HepG2 (cell line): ENCODE measurements at regions not wholly inside any gene's neighbourhood (a gene's known extent, or its start where the extent isn't known, plus 50 kb on each side); places are given as distances from the start of the nearest gene placed in this dataset.
A peak's percentile ranks its signal among the peaks of the same experiment; 100 is the strongest.

Source experiments
- ARNT2 ChIP-seq: sonication (generic); formaldehyde crosslinking; IDR thresholded peaks from 2 replicates; pipeline ENCODE4 v1.8.0; 2022; ENCODE audit warnings: mild to moderate bottlenecking, low read depth, missing genetic modification reagents, moderate library complexity
- BCL6 ChIP-seq: IDR thresholded peaks from 2 replicates; pipeline ENCODE4 v1.6.1; 2016; ENCODE audit warnings: missing genetic modification reagents, missing compliant biosample characterization
- DMAP1 ChIP-seq: IDR thresholded peaks from 2 replicates; pipeline ENCODE4 v1.6.1; 2016
- FLYWCH1 ChIP-seq: sonication (generic); formaldehyde crosslinking; IDR thresholded peaks from 2 replicates; pipeline ENCODE4 v1.8.1; 2023; ENCODE audit warnings: mild to moderate bottlenecking, missing genetic modification reagents
- FOXA3 ChIP-seq: IDR thresholded peaks from 2 replicates; pipeline ENCODE4 v1.6.1; 2016; ENCODE audit warnings: missing genetic modification reagents, missing compliant biosample characterization
- HOXD1 ChIP-seq: sonication (generic); formaldehyde crosslinking; IDR thresholded peaks from 2 replicates; pipeline ENCODE4 v1.5.0; 2020; ENCODE audit warnings: missing genetic modification reagents
- IKZF5 ChIP-seq: IDR thresholded peaks from 2 replicates; pipeline ENCODE4 v1.6.1; 2018; ENCODE audit warnings: missing genetic modification reagents, mild to moderate bottlenecking, missing compliant biosample characterization
- KMT2B ChIP-seq: IDR thresholded peaks from 2 replicates; pipeline ENCODE4 v1.6.1; 2016; ENCODE audit warnings: missing genetic modification reagents, missing compliant biosample characterization
- LCORL ChIP-seq, 2 experiments: fragments of 450-650 bp in 1 of 2; sonication (generic) in 1 of 2; formaldehyde crosslinking in 1 of 2; IDR thresholded peaks; 2 replicates each; pipeline versions ENCODE4 v1.5.0 to v1.6.1; 2017 to 2020; ENCODE audit warnings: antibody characterized with exemption in 1 of 2, missing genetic modification reagents in 1 of 2
- MTA1 ChIP-seq: sonication (generic); formaldehyde crosslinking; IDR thresholded peaks from 2 replicates; pipeline ENCODE4 v1.4.0; 2020; ENCODE audit warnings: missing genetic modification reagents, mild to moderate bottlenecking, borderline replicate concordance
- MTERF4 ChIP-seq: sonication (generic); formaldehyde crosslinking; IDR thresholded peaks from 2 replicates; pipeline ENCODE4 v1.8.0; 2023; ENCODE audit warnings: mild to moderate bottlenecking, missing genetic modification reagents
- POLR2A ChIP-seq, 2 experiments: IDR thresholded peaks; 2 replicates each; pipeline ENCODE4 v1.6.1; 2011; ENCODE audit warnings: low read depth in 2 of 2, low read length in 2 of 2, mild to moderate bottlenecking in 1 of 2, moderate library complexity in 1 of 2; ENCODE audit not compliant: insufficient read depth in 1 of 2
- PPARG ChIP-seq: conservative IDR thresholded peaks from 2 replicates; pipeline ENCODE4 v1.6.1; 2016; ENCODE audit warnings: missing biosample characterization, missing genetic modification reagents
- RBAK ChIP-seq: sonication (generic); formaldehyde crosslinking; IDR thresholded peaks from 2 replicates; pipeline ENCODE4 v1.5.1; 2020; ENCODE audit warnings: mild to moderate bottlenecking, missing genetic modification reagents
- SKI ChIP-seq: fragments of 450-650 bp; IDR thresholded peaks from one replicate; pipeline ENCODE4 v1.6.1; 2018; ENCODE audit warnings: mild to moderate bottlenecking; ENCODE audit not compliant: partially characterized antibody
- ZKSCAN1 ChIP-seq: fragments of 150-350 bp; IDR thresholded peaks from 2 replicates; pipeline ENCODE4 v1.6.1; 2014; ENCODE audit warnings: low read length
- ZNF20 ChIP-seq: sonication (generic); formaldehyde crosslinking; IDR thresholded peaks from 2 replicates; pipeline ENCODE4 v1.4.0; 2020; ENCODE audit warnings: mild to moderate bottlenecking, moderate library complexity, missing genetic modification reagents
- ZNF24 ChIP-seq: fragments of 450-650 bp; IDR thresholded peaks from 2 replicates; pipeline ENCODE4 v1.6.1; 2017; ENCODE audit warnings: antibody characterized with exemption, mild to moderate bottlenecking
- ZNF276 ChIP-seq: sonication (generic); formaldehyde crosslinking; IDR thresholded peaks from 2 replicates; pipeline ENCODE4 v1.4.0; 2020; ENCODE audit warnings: mild to moderate bottlenecking, low read depth, missing genetic modification reagents
- ZNF329 ChIP-seq: sonication (generic); formaldehyde crosslinking; IDR thresholded peaks from 2 replicates; pipeline ENCODE4 v1.9.0; 2021; ENCODE audit warnings: low read depth, mild to moderate bottlenecking, missing genetic modification reagents
- ZNF337 ChIP-seq: sonication (generic); formaldehyde crosslinking; IDR thresholded peaks from 2 replicates; pipeline ENCODE4 v1.5.1; 2020; ENCODE audit warnings: missing genetic modification reagents, low read depth, mild to moderate bottlenecking, borderline replicate concordance
- ZNF33A ChIP-seq: sonication (generic); formaldehyde crosslinking; IDR thresholded peaks from 2 replicates; pipeline ENCODE4 v1.5.1; 2020; ENCODE audit warnings: missing genetic modification reagents, mild to moderate bottlenecking, moderate library complexity, borderline replicate concordance
- ZNF501 ChIP-seq: sonication (generic); formaldehyde crosslinking; IDR thresholded peaks from 2 replicates; pipeline ENCODE4 v1.5.1; 2020; ENCODE audit warnings: mild to moderate bottlenecking, moderate library complexity, missing genetic modification reagents
- ZNF503 ChIP-seq: sonication (generic); formaldehyde crosslinking; IDR thresholded peaks from 2 replicates; pipeline ENCODE4 v1.4.0; 2020; ENCODE audit warnings: missing genetic modification reagents
- ZNF530 ChIP-seq: sonication (generic); formaldehyde crosslinking; IDR thresholded peaks from 2 replicates; pipeline ENCODE4 v1.5.0; 2020; ENCODE audit warnings: low read depth, mild to moderate bottlenecking, missing genetic modification reagents
- ZNF546 ChIP-seq: sonication (generic); formaldehyde crosslinking; conservative IDR thresholded peaks from 2 replicates; pipeline ENCODE4 v1.8.1; 2023; ENCODE audit warnings: mild to moderate bottlenecking, missing genetic modification reagents
- ZNF562 ChIP-seq: sonication (generic); formaldehyde crosslinking; IDR thresholded peaks from 2 replicates; pipeline ENCODE4 v1.8.0; 2022; ENCODE audit warnings: missing genetic modification reagents, borderline replicate concordance

GRCh38 chr2:42922790-42923579 lies 130.6 kb upstream of the HAAO start (continued):
- TF ChIP-seq ZNF276 (CRISPR knock-in tag) = no peak
- no peak for TF ChIP-seq ZNF530 (CRISPR knock-in tag)
- no peak for TF ChIP-seq POLR2A (IDR thresholded peaks at IDR 0.05; ENCODE audit: insufficient read depth in 1 of 2, low read depth in 2 of 2, low read length in 2 of 2)
- no peak for TF ChIP-seq ZNF24
- no peak for TF ChIP-seq ZNF503 (CRISPR knock-in tag)
- 0 out of 2 replicates have a peak, but pooled peaks have one; percentile 17 for TF ChIP-seq ARNT2 (CRISPR knock-in tag)
- no peak for TF ChIP-seq FOXA3 (CRISPR knock-in tag)
- TF ChIP-seq DMAP1 (CRISPR knock-in tag) = 0 out of 2 replicates have a peak, but pooled peaks have one; percentile 3
- TF ChIP-seq ZKSCAN1 = peak; percentile 67; the same call in 1 of the 2 replicates
- no peak for TF ChIP-seq LCORL (IDR thresholded peaks at IDR 0.05)
- 0 out of 2 replicates have a peak, but pooled peaks have one; percentile 15 for TF ChIP-seq LCORL (CRISPR knock-in tag; IDR thresholded peaks at IDR 0.05)
- no peak for TF ChIP-seq PPARG
- TF ChIP-seq ZNF546 = no peak
- no peak for TF ChIP-seq ZNF562 (CRISPR knock-in tag)
- TF ChIP-seq SKI = no peak
- no peak for TF ChIP-seq ZNF20 (CRISPR knock-in tag)
- no peak for TF ChIP-seq MTERF4 (CRISPR knock-in tag)
- TF ChIP-seq FLYWCH1 = no peak
- TF ChIP-seq IKZF5 (CRISPR knock-in tag) = no peak
- no peak for TF ChIP-seq RBAK (CRISPR knock-in tag)
- no peak for TF ChIP-seq HOXD1 (CRISPR knock-in tag)
- TF ChIP-seq ZNF501 (CRISPR knock-in tag) = 0 out of 2 replicates have a peak, but pooled peaks have one; percentile 40
- no peak for TF ChIP-seq KMT2B (CRISPR knock-in tag)
- no peak for TF ChIP-seq ZNF337 (CRISPR knock-in tag)
- no peak for TF ChIP-seq MTA1
- TF ChIP-seq ZNF329 (CRISPR knock-in tag) = no peak
- TF ChIP-seq BCL6 (CRISPR knock-in tag) = 0 out of 2 replicates have a peak, but pooled peaks have one; percentile 8
- TF ChIP-seq ZNF33A (CRISPR knock-in tag) = no peak
